Fibroblast of lung (primary cell): ENCODE measurements at regions not wholly inside any gene's neighbourhood (a gene's known extent, or its start where the extent isn't known, plus 50 kb on each side); places are given as distances from the start of the nearest gene placed in this dataset.

Experiments
- CTCF ChIP-seq, 2 donors: IDR thresholded peaks in 1 of 2; conservative IDR thresholded peaks in 1 of 2; 1 replicate in 1 of 2; 2 replicates in 1 of 2; pipeline ENCODE4 v1.5.1; 2011 to 2012; ENCODE audit warnings: low read length in 2 of 2, control low read depth in 1 of 2, inconsistent platforms in 1 of 2, low read depth in 1 of 2, mild to moderate bottlenecking in 1 of 2
- EZH2 ChIP-seq: IDR thresholded peaks from 2 replicates; pipeline ENCODE4 v1.5.1; 2012; ENCODE audit warnings: low read length, control low read depth, mild to moderate bottlenecking; ENCODE audit errors: missing control alignments

DNA sequence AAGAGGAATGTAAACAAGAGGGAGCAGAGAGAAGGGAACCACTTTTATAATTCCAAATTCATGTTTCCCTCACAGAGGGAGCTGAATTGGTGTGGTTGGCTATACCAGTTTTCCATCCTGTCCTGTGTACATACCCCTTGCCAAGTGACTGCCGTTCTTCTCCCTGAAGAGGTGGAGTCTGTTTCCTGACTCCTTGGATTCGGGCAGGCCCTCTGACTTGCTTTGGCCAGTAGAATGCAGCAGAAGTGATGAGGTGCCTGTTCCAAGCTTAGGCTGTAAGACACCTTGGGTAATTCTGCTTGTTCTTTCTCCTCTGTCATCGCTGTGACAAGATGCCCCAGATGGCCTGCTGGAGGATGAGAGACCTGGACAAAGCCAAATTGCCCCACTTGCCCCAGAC is 124.7 kb downstream of the UCHL1 start:
- no peak for TF ChIP-seq CTCF (conservative IDR thresholded peaks at IDR 0.05 in 1 of 2, IDR thresholded peaks at IDR 0.05 in 1 of 2; ENCODE audit: low read depth in 1 of 2, low read length in 2 of 2)
- TF ChIP-seq EZH2: no peak
